UCSD-AML1 (cell line): ENCODE measurements at regions not wholly inside any gene's neighbourhood (a gene's known extent, or its start where the extent isn't known, plus 50 kb on each side); places are given as distances from the start of the nearest gene placed in this dataset.
A peak's percentile ranks its signal among the peaks of the same experiment; 100 is the strongest.
"Not testable (repeated sequence)": the region's sequence is repeated elsewhere in the genome, so short reads cannot be mapped to it uniquely, and the experiment has no call there.

ENCODE experiments used
- DNase-seq: peaks from one replicate; lab custom pipeline; 2025; ENCODE audit not compliant: unreplicated experiment; lab: John Stamatoyannopoulos, UW

DNA sequence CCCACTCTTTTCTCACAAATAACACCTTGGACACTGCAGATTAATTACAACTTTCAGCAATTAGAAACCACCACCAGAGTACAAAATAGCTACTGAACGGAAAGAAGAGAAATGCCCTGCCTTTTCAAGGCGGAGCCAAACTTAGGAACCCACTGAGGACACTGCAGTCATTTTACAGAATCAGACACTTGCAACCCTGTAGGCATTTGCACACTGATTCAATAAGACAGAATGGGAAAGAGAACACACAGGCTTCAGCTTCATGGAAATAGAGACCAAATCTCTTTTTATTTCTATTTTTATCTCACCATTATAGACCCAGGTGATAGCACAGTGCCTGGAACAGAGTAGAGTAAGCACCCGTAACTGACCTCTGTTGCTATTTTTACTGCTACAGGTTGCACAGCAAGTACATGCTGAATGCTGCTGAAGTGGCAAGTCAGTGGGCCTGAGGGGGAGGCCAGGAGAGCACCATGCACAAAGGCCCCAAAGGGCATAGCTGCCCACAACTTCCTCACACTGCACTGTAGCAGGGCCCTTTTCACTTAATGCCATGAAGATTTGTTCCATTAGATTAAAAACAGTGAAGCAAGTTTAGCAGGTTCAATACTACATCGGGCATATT is 50.7 kb upstream of the EDARADD start:
- DNase-seq: peak; percentile 14

- DNase-seq: no peak
Measured at GRCh38 chr1:236342403-236343245, 51.5 kb upstream of the EDARADD start.

GRCh38 chr1:236341298-236341697 is 52.8 kb upstream of the EDARADD start:
- no peak for DNase-seq

DNA sequence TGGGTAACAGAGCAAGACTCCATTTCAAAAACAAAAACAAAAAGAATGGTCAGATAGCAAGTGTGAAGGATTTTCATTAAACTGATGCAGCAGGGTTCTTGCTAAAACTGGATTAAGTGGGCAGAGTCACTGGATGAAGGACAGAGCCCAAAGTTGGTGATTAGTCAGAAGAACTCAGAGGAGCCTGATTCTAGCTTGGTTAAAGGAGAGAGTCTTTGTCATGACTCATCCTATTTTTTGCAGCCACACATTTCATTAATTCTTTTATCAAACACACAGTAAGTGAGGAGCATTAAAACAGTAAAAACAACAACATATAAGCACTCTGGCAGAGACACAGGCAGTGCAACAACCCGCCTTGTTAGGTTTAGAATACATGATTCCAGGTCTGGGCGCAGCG is 56.0 kb upstream of the EDARADD start:
- DNase-seq: no peak

DNA sequence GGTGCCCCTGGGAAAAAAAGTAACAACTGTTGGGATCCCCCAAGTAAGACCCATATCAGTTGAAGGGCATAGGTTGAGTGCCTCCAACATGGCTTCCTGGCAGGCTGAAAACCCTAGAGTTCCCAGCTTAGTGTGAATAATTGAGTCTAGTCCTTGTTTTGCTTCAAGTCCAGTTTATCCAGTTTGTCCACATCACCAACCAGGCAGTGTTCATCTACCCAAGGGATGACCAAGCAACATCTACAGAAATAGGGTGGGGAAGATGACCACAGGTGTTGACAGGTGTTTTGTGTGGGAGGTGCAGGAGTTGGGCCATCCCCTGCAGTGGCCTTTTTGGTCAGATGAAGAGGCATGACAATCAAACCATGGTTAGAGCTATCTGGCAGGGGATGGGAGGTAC is 54.3 kb upstream of the ERO1B start:
- DNase-seq: no peak

- not testable (repeated sequence) for DNase-seq
Measured at GRCh38 chr1:236335633-236336032, 53.9 kb upstream of the ERO1B start.

GRCh38 chr1:236334893-236335545 is 53.3 kb upstream of the ERO1B start:
- DNase-seq: no peak

GRCh38 chr1:236332092-236332758 is 50.5 kb upstream of the ERO1B start:
- DNase-seq: no peak
